GM19239 (cell line): ENCODE measurements at regions not wholly inside any gene's neighbourhood (a gene's known extent, or its start where the extent isn't known, plus 50 kb on each side); places are given as distances from the start of the nearest gene placed in this dataset.

Experiments used
- DNase-seq: peaks from one replicate; pipeline ENCODE4 v3.0.0; 2011; ENCODE audit warnings: low spot score; ENCODE audit not compliant: insufficient read length
- FAIRE-seq: peaks from 2 replicates; lab custom pipeline; 2011; peaks lifted over from hg19 to GRCh38; lab: Jason Lieb, UNC

GRCh38 chr17:33401249-33401648 lies 108.2 kb upstream of the ASIC2 start:
- FAIRE-seq (no peak), DNase-seq (no peak)

- DNase-seq (no peak), FAIRE-seq (no peak)
Observed at GRCh38 chr17:33403194-33403593, 110.1 kb upstream of the ASIC2 start.

- FAIRE-seq: no peak
- no peak for DNase-seq
Observed at GRCh38 chr17:33404070-33404819, 111.2 kb upstream of the ASIC2 start.

- no peak for FAIRE-seq
Observed at GRCh38 chr17:33416131-33416530, 123.0 kb upstream of the ASIC2 start.

GRCh38 chr17:33421933-33422332 lies 128.8 kb upstream of the ASIC2 start:
- FAIRE-seq (no peak), DNase-seq (no peak)

More at GRCh38 chr17:33416131-33416530, 123.0 kb upstream of the ASIC2 start:
- no peak for DNase-seq

GRCh38 chr17:33433581-33433980 lies 140.5 kb upstream of the ASIC2 start:
- no peak for DNase-seq
- FAIRE-seq: no peak

- FAIRE-seq: no peak
- no peak for DNase-seq
Observed at GRCh38 chr17:33434841-33435240, 141.7 kb upstream of the ASIC2 start.

GRCh38 chr17:33435721-33436301 lies 142.7 kb upstream of the ASIC2 start:
- DNase-seq (no peak), FAIRE-seq (no peak)

GRCh38 chr17:33436321-33436720 lies 143.2 kb upstream of the ASIC2 start:
- DNase-seq: no peak

GRCh38 chr17:33438139-33438538 lies 145.0 kb upstream of the ASIC2 start:
- no peak for FAIRE-seq
- no peak for DNase-seq

More at GRCh38 chr17:33436321-33436720, 143.2 kb upstream of the ASIC2 start:
- FAIRE-seq: no peak

- FAIRE-seq (no peak), DNase-seq (no peak)
Observed at GRCh38 chr17:33438578-33438977, 145.5 kb upstream of the ASIC2 start.

GRCh38 chr17:33442320-33442719 lies 149.2 kb upstream of the ASIC2 start:
- FAIRE-seq (no peak), DNase-seq (no peak)

GRCh38 chr17:33444731-33445130 lies 151.6 kb upstream of the ASIC2 start:
- DNase-seq (no peak), FAIRE-seq (no peak)

GRCh38 chr17:33447090-33447489 lies 154.0 kb upstream of the ASIC2 start:
- FAIRE-seq (no peak), DNase-seq (no peak)

GRCh38 chr17:33451221-33451620 lies 158.1 kb upstream of the ASIC2 start:
- DNase-seq: no peak
- no peak for FAIRE-seq

- DNase-seq: no peak
- FAIRE-seq: no peak
Observed at GRCh38 chr17:33457477-33457876, 164.4 kb upstream of the ASIC2 start.

GRCh38 chr17:33459078-33459940 lies 166.2 kb upstream of the ASIC2 start:
- no peak for DNase-seq
- no peak for FAIRE-seq

- FAIRE-seq: no peak
- DNase-seq: no peak
Observed at GRCh38 chr17:33460781-33461450, 167.8 kb upstream of the ASIC2 start.

GRCh38 chr17:33463887-33464286 lies 170.8 kb upstream of the ASIC2 start:
- no peak for DNase-seq
- no peak for FAIRE-seq

GRCh38 chr17:33464669-33465280 lies 171.7 kb upstream of the ASIC2 start:
- DNase-seq (no peak), FAIRE-seq (no peak)
